HG02973 (cell line): ENCODE measurements at regions not wholly inside any gene's neighbourhood (a gene's known extent, or its start where the extent isn't known, plus 50 kb on each side); places are given as distances from the start of the nearest gene placed in this dataset.

Experiments used
- ATAC-seq: cut with Tn5 transposase; IDR thresholded peaks from one replicate; pipeline ENCODE4 v1.9.1; 2021; ENCODE audit warnings: moderate library complexity; ENCODE audit not compliant: unreplicated experiment

DNA sequence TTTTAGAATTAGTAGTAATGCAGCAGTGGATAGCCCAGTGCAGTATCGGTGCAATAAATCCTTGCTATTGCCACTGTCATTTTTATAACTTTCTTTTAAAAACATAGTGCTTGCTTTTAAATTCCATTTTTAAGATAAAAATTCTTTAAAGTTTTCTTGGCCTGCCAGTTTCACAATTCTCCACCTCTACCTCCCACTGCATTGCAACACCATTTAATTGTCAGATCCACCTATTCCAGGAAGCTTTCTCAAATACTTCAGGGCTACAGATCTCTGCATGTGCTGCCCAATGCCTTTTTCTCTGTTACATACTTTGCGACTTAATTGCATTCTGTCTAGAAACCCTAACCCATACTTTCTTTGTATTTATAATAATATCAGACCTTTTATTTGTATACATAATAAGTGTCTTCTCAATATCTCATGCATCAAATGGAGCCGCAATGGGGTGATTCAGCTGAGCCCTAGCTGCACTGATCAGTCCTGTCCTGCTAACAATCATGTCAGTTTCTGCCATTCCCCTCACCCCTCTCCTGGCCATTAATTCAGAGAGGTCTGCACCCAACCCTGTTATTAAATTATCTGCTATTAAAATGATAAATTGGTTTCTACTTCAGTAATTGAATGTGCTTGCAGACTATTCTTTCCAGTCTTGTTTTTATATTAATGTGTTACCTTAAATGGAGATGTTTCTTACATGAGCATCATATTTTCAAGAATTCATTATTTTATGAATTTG, 193.1 kb downstream of the SLIT2 start:
- no peak for ATAC-seq

DNA sequence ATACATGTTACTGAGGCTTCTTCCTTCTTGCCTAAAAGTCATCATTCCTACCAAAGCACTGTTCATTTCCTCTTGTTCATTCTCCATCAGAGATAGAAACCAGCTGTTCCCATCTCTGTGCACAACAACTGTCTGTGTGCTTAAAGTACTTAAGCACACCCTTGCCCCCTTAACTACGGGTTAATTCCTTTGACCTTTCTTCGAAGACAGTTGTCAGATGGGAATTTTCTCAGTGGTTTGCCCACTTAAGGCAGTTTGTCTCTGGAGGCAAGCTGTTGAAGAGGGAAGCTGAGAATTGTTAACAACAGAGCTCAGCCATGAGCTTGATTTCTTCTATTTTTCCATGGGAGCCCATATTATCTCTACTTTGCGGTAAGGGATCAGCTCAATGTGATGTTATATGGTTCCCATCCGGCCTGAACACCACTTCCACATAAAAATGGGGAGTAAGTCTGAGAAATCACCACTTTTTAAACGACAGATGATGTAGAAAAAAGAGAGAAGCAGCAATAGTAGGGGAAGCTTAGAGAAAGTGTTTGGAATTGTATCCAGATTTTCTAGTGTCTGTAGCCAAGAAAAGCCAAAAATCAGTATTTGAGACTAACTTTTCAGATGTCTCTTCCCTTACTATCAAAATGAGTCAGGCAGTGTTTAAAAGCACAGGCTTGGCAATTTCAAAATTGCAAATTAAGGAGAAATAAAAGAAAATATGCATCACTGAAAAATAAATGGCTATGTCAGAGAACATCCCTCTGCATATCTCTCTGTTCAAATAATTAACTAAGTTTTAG, 194.4 kb downstream of the SLIT2 start:
- ATAC-seq = no peak

DNA sequence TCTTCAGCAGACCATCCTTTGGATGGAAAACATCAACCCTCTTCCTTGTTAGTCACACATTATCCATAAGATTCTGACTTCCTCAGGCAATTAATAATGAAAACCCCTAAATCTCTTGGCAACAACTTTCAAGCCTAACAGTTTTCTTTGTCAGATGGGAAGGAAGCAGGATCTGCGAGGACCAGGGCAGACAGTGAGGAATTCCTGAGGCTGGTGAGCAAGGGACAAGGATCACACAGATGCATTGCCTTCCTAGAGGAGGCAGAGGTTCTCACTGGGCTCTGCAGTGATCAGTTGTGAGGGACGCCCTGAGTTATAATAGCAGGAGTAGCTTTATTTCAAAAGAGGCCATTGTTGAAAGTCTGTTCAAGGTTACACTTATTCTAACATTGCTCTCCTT, 195.4 kb downstream of the SLIT2 start:
- no peak for ATAC-seq

DNA sequence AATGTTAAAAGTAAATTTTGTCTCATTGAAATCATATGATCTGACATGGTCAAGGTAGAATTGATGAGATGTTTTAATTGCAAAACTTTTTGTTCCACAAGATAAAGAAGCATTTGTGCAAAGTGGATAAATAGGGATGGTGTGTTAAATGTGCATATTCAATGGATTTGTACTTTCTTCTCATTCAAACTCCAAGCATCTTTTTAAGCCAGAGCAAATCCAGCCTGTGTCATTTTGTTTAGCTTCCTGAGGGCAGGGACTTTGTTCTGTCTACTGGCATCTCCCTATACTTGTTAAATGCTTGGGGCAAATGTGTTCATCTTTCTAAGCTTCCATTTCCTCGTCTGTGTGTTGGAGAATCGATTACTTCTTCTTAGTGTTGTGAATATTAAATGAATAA, 200.3 kb downstream of the SLIT2 start:
- ATAC-seq = no peak

DNA sequence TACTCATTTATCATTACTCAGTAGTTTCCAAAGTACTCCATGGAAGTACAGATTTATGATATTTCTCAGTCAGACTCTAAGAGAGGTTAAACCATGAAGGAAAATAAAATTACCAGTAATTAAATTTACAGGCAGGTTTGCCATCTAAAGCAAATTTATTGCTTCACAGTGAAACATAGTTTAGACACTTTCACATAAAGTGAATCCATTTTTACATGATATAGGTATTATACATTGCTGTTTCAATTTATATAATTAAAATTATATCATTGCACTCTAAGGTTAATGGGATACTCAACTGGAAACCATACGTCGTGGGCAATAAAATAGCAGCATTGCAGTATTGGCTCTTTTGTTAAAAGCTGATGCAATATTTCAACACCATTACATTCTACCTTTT, 202.8 kb downstream of the SLIT2 start:
- no peak for ATAC-seq

DNA sequence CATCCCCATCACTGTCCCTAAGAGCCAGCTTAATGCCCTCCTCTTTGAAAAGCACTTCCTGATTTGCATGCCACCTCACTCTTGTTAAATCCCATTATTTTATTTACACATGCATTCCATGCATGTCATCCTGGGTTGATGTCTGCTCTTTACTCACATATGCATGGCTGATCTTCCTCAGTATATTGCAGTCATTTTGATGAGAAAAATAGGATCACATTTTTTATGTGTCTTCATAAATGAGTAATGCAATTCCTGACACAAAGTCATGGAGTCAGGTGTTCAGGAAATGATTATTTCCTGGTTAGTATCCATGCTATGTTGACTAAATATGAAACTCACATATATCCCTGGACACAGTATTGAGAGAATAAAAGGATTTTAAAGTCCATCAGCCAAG, 204.7 kb downstream of the SLIT2 start:
- no peak for ATAC-seq

DNA sequence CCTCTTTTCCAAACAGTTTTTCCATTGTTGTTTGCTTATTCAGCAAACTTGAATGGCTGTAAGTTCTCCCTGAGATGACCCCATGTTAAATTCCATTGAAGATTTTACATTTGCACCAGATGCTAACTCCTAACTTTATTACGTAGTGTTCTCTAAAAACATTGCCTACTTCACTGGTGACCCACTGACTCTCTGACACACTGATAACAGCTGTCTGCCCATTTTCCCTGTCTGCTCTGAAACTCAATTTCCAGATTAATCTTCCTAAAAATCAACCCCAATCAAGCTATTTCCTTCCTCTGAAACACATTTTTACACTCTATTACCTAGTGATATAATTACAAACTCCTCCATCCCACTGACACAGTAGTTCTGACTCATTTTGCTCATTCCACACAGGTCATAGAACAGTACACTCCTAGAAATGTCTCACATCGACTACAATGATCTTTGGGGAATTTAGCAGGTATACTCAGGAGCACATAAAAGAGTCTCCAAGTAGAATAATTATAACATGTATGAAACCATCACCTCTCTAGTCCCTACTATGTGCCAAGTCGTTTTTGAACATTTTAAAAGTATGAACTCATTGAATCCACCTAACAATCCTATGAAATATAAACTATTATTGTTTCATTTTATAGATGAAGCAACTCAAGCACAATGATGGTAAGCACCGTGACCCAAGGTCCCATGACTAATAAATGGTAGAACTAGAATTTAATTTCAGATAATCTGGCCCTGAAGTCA, 210.9 kb downstream of the SLIT2 start:
- no peak for ATAC-seq

DNA sequence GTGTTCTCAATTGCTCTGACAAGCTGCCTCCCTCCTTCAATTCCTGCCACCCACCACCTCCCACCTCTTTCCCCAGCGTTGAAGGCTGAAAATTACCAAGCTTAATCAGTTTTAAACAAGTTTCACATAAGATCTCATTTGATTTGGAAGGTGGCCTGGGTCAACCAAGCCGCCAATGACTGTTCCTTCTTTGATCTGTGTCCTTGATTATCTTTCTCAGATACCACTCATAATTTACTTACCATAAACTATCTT, 211.4 kb downstream of the SLIT2 start:
- ATAC-seq = no peak

DNA sequence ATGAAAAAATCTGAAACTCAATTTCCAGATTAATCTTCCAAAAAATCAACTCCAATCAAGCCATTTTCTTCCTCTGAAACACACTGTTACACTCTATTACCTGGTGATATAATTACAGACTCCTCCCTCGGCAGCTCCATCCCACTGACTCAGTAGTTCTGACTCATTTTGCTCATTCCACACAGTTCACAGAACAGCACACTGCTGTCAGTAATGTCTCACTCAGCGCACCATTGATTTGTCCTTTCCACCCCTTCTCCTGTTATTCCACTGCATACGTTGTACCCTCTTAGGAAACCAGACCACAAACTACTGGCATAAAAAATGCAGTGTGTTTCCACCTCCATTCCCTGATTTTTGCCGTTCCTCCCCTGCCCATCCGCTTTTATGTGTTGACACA, 212.7 kb downstream of the SLIT2 start:
- ATAC-seq = no peak

DNA sequence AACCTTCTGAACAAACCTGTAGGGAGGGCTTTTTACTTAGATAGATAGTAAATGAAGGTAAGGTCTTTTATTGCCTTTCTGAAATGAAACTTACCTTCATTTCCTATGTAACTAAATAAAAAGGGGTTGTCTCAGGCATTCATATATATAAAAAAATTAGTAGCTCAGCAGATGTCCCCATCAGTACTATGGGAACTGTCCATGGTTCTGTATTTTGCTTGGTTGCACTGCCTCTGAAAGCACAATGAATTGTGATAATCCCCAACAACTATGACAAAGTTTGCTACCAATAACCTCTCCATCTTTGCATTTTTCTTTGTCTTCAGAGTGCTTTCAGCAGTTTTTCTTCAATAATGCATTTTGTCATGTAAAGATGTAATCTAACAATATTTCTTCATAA, 222.4 kb downstream of the SLIT2 start:
- ATAC-seq = no peak

DNA sequence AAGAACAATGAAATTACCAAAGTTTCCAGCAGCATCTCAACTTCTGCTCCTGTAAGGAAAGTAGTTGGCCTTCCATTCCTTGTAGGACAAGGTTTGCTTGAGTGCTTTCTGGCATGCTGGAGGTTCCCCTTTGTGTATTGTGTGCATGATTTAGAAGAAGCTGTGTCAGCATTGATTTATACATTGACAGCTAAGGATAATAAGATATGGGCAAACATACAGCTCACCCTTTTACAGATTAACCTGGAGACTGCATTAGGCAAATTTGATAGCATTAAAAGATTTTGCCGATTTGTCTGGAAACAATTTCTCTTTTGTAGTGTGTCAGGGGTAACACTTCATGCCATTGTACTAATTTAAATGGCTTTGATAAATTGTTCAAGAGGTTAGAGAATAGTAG, 221.8 kb upstream of the PACRGL start:
- ATAC-seq = no peak

DNA sequence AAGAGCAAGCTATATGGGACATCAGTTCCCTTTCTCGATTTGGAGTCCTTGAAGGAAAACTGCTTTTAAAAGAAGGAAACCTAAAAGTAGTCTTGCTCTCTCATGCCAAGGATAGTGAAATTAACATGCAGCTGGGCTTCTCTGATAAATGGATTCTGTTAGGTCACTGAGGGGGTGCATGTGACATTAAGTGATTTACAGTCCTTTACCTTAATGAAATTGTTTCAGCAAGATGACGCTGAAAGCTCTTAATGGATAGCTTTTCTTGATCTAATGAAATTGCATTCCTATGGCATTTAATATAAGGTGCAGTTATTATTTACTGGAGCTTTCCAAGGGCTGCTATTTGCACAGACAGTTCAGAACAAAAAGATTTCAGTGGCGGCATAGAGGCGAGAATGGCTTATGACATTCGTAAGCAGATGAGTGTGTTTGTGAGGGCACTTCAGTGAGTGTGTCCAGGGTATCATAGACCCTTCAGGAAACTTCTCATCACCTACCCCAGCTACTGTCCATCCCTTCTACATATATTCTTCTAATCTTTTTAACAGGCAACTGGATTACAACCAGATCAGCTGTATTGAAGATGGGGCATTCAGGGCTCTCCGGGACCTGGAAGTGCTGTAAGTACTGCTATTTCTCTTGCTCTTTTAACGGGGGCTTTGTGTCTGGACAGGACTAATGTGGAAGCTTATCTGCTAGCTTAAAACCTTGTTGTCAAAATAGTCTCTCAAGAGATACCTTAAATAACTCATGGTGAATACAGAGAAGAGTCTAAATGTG, 219.9 kb upstream of the PACRGL start:
- no peak for ATAC-seq

DNA sequence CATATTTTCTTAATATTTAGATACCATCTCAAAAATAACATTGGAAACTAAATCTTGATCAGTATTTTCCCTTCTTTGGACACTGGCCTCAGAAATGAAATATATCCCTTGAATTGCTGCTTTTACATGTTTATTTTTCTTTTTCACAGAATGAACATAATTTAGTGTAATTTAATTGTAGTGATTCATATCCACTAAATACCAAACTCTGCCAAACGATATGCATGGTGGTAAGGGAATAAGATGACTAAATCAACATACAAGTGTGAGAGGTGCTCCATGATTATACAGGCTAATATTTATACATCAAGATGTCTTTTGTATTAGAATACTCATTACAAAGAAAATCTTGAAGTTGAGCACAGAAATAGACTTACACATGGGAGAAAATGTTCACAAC, 216.8 kb upstream of the PACRGL start:
- no peak for ATAC-seq

DNA sequence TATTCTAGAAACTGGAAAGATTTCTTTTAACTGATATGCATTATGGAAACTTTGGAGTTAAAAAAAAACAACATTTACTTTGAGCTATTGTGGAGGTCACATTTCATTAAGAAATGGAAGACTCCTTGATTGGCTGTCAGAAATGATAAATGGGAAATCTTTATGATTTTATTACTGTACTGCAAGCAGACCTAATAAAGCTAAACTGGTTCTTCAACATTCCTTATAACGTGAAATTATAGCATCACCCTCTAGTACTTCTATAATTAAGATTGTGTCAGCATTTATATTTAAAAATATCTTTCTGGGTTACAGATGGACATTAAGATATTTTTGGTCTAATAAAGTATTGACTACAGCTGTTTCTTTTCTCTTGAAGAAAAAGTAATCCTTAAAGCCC, 213.8 kb upstream of the PACRGL start:
- no peak for ATAC-seq

DNA sequence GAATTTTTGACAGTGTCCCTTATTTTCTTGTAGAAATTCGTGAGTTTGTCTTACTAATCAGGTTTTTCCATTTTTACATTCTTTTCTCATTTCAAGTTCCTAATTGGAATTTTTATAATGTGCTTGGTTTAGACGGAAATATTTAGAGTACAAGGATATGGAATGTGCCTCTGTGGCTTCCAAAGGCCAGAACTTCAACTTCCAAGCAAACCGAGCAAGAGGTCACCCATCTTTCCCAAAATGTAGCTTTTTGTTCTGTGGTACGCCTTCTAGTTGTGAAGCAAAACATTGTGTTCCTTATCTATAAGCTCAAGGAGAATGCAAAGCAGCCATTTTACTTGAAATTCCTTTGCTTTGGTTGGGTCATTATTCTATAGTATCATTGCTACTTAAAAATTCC, 212.8 kb upstream of the PACRGL start:
- no peak for ATAC-seq

DNA sequence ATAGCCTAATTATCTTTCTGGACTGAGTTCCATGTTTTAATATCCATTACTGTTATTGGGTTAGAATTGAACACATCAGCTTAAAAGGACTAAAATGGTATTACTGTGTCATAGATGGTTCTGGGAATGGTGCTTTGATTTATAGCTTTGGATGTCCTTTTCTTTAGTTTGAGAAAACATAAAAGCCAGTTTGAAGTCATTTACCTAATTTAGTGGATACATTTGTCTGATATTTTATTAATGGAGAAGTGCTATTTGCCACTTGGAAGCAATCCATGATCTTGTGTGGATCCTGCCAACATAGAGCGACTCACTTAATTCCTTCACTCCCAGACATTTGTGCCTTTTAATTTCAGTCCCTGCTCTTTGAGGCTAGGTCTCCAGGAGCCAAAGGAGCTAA, 212.4 kb upstream of the PACRGL start:
- no peak for ATAC-seq

DNA sequence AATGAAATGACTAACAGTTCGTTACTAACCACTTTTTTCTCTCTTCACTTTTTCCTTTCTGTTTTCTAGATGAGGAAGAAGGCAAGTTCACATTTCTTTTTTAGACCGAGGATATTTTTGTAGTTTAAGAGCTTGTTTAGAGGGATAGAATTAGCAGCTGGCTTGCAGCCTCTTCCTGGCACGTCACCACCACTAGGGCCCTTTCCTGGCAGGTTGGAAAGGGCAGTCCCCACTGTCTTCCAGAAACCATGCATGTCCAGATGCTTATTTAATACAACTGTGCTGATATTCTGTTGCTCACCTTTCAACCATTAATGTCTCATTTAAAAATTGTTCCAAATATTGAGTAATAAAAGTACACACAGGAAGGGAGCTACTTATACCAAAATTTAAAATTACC, 209.5 kb upstream of the PACRGL start:
- no peak for ATAC-seq

DNA sequence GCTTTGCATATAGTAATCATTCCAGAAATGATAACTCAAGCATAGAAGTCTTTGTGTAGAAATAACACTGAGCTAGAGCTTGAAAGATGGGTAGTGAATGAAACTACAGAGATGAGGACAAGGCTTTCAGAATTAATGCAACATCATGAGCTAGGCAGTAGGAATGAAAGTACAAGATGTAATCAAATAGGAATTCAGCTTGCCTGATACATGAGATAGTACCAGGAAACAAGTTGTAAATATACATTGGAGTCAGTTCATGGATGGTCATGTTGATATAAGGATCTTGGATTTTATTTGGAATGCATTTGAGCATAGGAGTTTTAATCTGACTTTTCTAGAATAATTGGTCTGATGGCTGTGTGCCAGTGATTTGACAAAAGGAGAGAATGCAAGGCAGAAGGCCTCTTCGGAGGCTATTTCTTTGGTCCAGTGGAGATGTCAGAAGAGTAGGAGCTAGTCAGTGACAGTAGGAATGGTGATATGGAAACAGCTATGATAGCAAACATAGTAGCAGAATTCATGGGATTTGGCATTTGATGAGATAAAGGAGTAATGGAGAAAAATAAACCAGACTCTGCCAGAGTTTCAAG, 206.4 kb upstream of the PACRGL start:
- no peak for ATAC-seq

DNA sequence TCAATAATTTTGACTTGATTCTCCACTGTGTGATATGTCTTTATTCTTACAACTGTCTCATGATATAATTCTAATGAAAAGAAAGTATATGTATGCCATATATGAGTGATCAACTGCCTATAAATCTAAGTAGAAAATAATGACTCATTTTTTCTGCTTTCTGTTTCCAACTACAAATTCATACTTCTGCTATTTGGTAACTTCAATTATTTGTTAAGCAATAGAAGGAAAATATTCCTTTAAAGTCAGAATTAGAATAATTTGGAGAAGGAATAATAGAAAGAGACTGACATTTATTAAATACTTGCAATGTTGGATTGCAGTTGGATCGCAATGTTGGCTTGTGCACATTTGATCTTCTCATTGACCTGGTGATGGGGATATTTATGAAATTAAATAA, 204.2 kb upstream of the PACRGL start:
- ATAC-seq = no peak

DNA sequence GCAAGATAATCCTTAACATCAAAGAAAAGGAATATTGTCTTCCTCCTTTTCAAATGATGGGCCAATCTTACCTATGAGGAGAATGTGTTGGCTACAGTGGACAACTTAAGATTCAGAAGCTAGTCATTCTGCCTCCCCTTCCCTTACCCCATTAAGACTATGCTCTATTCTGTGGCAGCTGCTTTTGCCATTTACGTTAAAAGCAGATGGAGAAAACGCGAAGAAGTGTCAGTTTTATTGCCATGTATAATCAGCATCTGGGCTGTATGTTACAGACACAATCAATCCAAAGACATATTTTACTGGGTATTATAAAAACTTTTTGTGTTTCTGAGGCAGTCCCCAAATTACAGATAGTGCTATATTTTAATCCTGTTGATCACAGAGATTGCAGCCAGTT, 196.1 kb upstream of the PACRGL start:
- no peak for ATAC-seq

DNA sequence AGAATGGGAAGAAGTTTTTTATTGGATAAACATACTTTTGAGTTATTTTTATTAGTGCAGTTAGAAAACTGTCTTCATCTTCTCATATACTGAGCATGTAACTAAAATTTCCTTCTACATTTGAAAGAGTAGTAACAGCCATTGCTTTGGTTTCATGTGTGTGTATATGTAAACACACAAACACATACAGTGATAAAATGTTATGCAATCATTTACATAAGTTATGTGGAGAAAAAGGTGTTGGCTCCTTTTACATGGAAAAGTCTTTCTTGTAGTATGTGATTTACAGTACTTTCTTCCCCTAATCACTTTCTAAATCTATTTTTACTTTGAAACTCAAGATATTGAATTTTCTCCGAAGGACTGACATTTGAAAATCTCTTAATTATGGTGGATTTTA, 194.3 kb upstream of the PACRGL start:
- ATAC-seq = no peak
